A549 (cell line): ENCODE measurements at regions not wholly inside any gene's neighbourhood (a gene's known extent, or its start where the extent isn't known, plus 50 kb on each side); places are given as distances from the start of the nearest gene placed in this dataset.

ENCODE experiments used
- ATAC-seq, 2 experiments: fragments of 200-7000 bp in 1 of 2; fragments of >200 bp in 1 of 2; cut with Nextera tagmentation in 1 of 2; cut with Tn5 transposase in 1 of 2; 3 replicates each; pipeline versions ENCODE4 v1.8.0 to v1.9.1; 2018 to 2020; ENCODE audit warnings: mild to moderate bottlenecking in 1 of 2, moderate library complexity in 1 of 2
- CTCF ChIA-PET: fragments of 300-600 bp; sonication (Branson Sonifier 250); formaldehyde crosslinking; extraction: SDS; loops from one replicate; lab custom pipeline; 2021; ENCODE audit warnings: antibody characterized with exemption, inconsistent platforms; lab: Yijun Ruan, JAX
- POLR2A ChIA-PET: fragments of 350-600 bp; formaldehyde crosslinking; extraction: SDS; loops from one replicate; lab custom pipeline; 2021; ENCODE audit warnings: antibody characterized with exemption, inconsistent platforms; lab: Yijun Ruan, JAX
- DNase-seq, 2 experiments: peaks; one replicate each; pipeline versions ENCODE4 v3.0.0 to v3.0.0-alpha.2; 2011 to 2016; ENCODE audit warnings: low read depth in 1 of 2, low spot score in 1 of 2
- FAIRE-seq: peaks from 2 replicates; lab custom pipeline; 2011; peaks lifted over from hg19 to GRCh38; lab: Jason Lieb, UNC
- H3K27ac ChIP-seq, 2 experiments: fragments of >200 bp; sonication (Bioruptor Twin); formaldehyde crosslinking; 3 replicates each; pipeline ENCODE4 v1.5.1; 2016 to 2017
- H3K4me1 ChIP-seq: fragments of >200 bp; sonication (Bioruptor Twin); formaldehyde crosslinking; 3 replicates; pipeline ENCODE4 v1.6.1; 2016
- H3K4me2 ChIP-seq: fragments of >200 bp; sonication (Bioruptor Twin); formaldehyde crosslinking; 3 replicates; pipeline ENCODE4 v1.6.1; 2016
- H3K4me3 ChIP-seq: fragments of >200 bp; sonication (Bioruptor Twin); formaldehyde crosslinking; 3 replicates; pipeline ENCODE4 v1.5.1; 2016
- H3K9me3 ChIP-seq: fragments of >200 bp; sonication (Bioruptor Twin); formaldehyde crosslinking; 3 replicates; pipeline ENCODE4 v1.6.1; 2016
- BCL3 ChIP-seq: fragments of >200 bp; sonication (Bioruptor Twin); formaldehyde crosslinking; IDR thresholded peaks from 3 replicates; pipeline ENCODE4 v1.6.1; 2016
- CBX8 ChIP-seq: fragments of 200-600 bp; sonication (generic); IDR thresholded peaks from 2 replicates; pipeline ENCODE4 v1.6.1; 2016
- CHD2 ChIP-seq: fragments of 150-350 bp; IDR thresholded peaks from 2 replicates; pipeline ENCODE4 v1.6.1; 2014; ENCODE audit warnings: low read length; ENCODE audit not compliant: partially characterized antibody
- EHMT2 ChIP-seq: fragments of 200-600 bp; sonication (generic); IDR thresholded peaks from 2 replicates; pipeline ENCODE4 v1.6.1; 2016; ENCODE audit warnings: antibody characterized with exemption, low read depth, mild to moderate bottlenecking, moderate library complexity
- FOSL2 ChIP-seq, 2 experiments: fragments of 450-650 bp in 1 of 2; fragments of >200 bp in 1 of 2; sonication (Bioruptor Twin) in 1 of 2; formaldehyde crosslinking; IDR thresholded peaks; 2 replicates each; pipeline versions ENCODE4 v1.5.0 to v1.6.1; 2016 to 2020; ENCODE audit warnings: mild to moderate bottlenecking in 1 of 2, moderate library complexity in 1 of 2
- HDAC2 ChIP-seq: fragments of 200-600 bp; sonication (generic); IDR thresholded peaks from 2 replicates; pipeline ENCODE4 v1.6.1; 2016
- HMGXB4 ChIP-seq: fragments of 250-450 bp; sonication (Bioruptor Pico); IDR thresholded peaks from 2 replicates; pipeline ENCODE4 v1.5.0; 2021; ENCODE audit warnings: mild to moderate bottlenecking, moderate library complexity, borderline replicate concordance
- HOXA7 ChIP-seq: fragments of 250-450 bp; sonication (Bioruptor Pico); IDR thresholded peaks from 2 replicates; pipeline ENCODE4 v1.5.0; 2020; ENCODE audit warnings: mild to moderate bottlenecking, moderate library complexity
- HOXB13 ChIP-seq: fragments of 250-450 bp; sonication (Bioruptor Pico); IDR thresholded peaks from 2 replicates; pipeline ENCODE4 v1.5.0; 2020; ENCODE audit warnings: low read depth, mild to moderate bottlenecking, moderate library complexity
- KDM1A ChIP-seq: fragments of 200-600 bp; sonication (generic); IDR thresholded peaks from 2 replicates; pipeline ENCODE4 v1.6.1; 2016; ENCODE audit warnings: low read depth, mild to moderate bottlenecking
- MAFK ChIP-seq: fragments of 450-650 bp; IDR thresholded peaks from 2 replicates; pipeline ENCODE4 v1.6.1; 2014; ENCODE audit not compliant: partially characterized antibody
- MAX ChIP-seq: IDR thresholded peaks from 2 replicates; pipeline ENCODE4 v1.6.1; 2012
- NFE2L2 ChIP-seq: fragments of 150-350 bp; conservative IDR thresholded peaks from 2 replicates; pipeline ENCODE4 v1.6.1; 2014; ENCODE audit warnings: low read length
- POLR2AphosphoS2 ChIP-seq: conservative IDR thresholded peaks from 2 replicates; pipeline ENCODE4 v1.6.1; 2012; ENCODE audit warnings: low read length, improper control_type of control experiment, inconsistent platforms
- SMC3 ChIP-seq: fragments of >200 bp; sonication (Bioruptor Twin); formaldehyde crosslinking; IDR thresholded peaks from 3 replicates; pipeline ENCODE4 v1.6.1; 2018; ENCODE audit warnings: inconsistent platforms
- WGBS: methylation state at CpG from one replicate; pipeline ENCODE4 v1.1.6; 2017; ENCODE audit errors: missing lambda C conversion rate; 5-methylcytosine and 5-hydroxymethylcytosine counted together

GRCh38 chr16:65819136-65819898 lies 547.2 kb upstream of the CDH5 start:
- H3K4me1 ChIP-seq, result no peaks in the 10 kb centered on the region
- H3K9me3 ChIP-seq, result no peaks in the 10 kb centered on the region
- H3K4me3 ChIP-seq, result no peak overlapping the region
- ATAC-seq (no peak), DNase-seq (no peak), FAIRE-seq (no peak)
- CTCF ChIA-PET, result no interaction called here
- H3K27ac ChIP-seq, result no peak overlapping the region
- 17% methylated on average over 4 of the region's 4 CpGs for WGBS
- no peak overlapping the region for H3K4me2 ChIP-seq
- POLR2A ChIA-PET, result no interaction called here
- TF ChIP-seq FOSL2 (IDR thresholded peaks at IDR 0.05) (no peak), FOSL2 (CRISPR knock-in tag; IDR thresholded peaks at IDR 0.05) (no peak), HOXA7 (CRISPR knock-in tag) (no peak), KDM1A (no peak), SMC3 (no peak), POLR2AphosphoS2 (no peak), CBX8 (no peak), HOXB13 (CRISPR knock-in tag) (no peak), HMGXB4 (CRISPR knock-in tag) (no peak), CHD2 (no peak), EHMT2 (no peak)

GRCh38 chr16:65817799-65818198 lies 548.7 kb upstream of the CDH5 start:
- no peaks in the 10 kb centered on the region for H3K4me1 ChIP-seq
- no peak overlapping the region for H3K4me2 ChIP-seq
- ATAC-seq, result no peak
- TF ChIP-seq NFE2L2, result no peak
- ChIA-PET CTCF (no interaction called here), POLR2A (no interaction called here)
- H3K4me3 ChIP-seq, result no peak overlapping the region
- DNase-seq, result no peak
- FAIRE-seq, result no peak
- H3K27ac ChIP-seq, result no peak overlapping the region
- no peaks in the 10 kb centered on the region for H3K9me3 ChIP-seq
- 0% methylated on average over 2 of the region's 2 CpGs for WGBS

GRCh38 chr16:65817066-65817465 lies 549.4 kb upstream of the CDH5 start:
- DNase-seq (no peak), FAIRE-seq (no peak), ATAC-seq (no peak)
- Histone ChIP-seq H3K9me3 (no peaks in the 10 kb centered on the region), H3K4me3 (no peak overlapping the region), H3K4me2 (no peak overlapping the region), H3K27ac (no peak overlapping the region), H3K4me1 (no peaks in the 10 kb centered on the region)
- 13% methylated on average over 3 of the region's 3 CpGs for WGBS
- no peak for TF ChIP-seq BCL3
- TF ChIP-seq MAFK, result peak; percentile 77
- POLR2A ChIA-PET, result no interaction called here
- CTCF ChIA-PET, result no interaction called here

- H3K27ac ChIP-seq, result no peak overlapping the region
- TF ChIP-seq MAX (no peak), HDAC2 (no peak), HMGXB4 (CRISPR knock-in tag) (no peak)
- FAIRE-seq, result no peak
- 2% methylated on average over 2 of the region's 2 CpGs for WGBS
- H3K4me3 ChIP-seq, result no peak overlapping the region
- H3K4me2 ChIP-seq, result no peak overlapping the region
- H3K9me3 ChIP-seq, result no peaks in the 10 kb centered on the region
- CTCF ChIA-PET, result interaction anchor here (0.6 kb wide), 1 partner anchor 10 kb away, joined by 3 read pairs; no protein-coding TSS in a partner anchor
- DNase-seq, result no peak
- ATAC-seq, result no peak
- no peaks in the 10 kb centered on the region for H3K4me1 ChIP-seq
- POLR2A ChIA-PET, result no interaction called here
Observed at GRCh38 chr16:65816556-65816955, 549.9 kb upstream of the CDH5 start.
